H9 (cell line): ENCODE measurements at regions not wholly inside any gene's neighbourhood (a gene's known extent, or its start where the extent isn't known, plus 50 kb on each side); places are given as distances from the start of the nearest gene placed in this dataset.

Experiments used
- DNase-seq: peaks from one replicate; pipeline ENCODE4 v3.0.0-alpha.2; 2017
- H2AFZ ChIP-seq: one replicate; pipeline ENCODE4 v1.6.1; 2013; ENCODE audit warnings: mild to moderate bottlenecking, low read length, control low read depth, moderate library complexity
- H2AK5ac ChIP-seq: 2 replicates; pipeline ENCODE4 v1.6.1; 2013; ENCODE audit warnings: low read length, control low read depth, mixed read lengths; ENCODE audit not compliant: insufficient read length
- H2BK120ac ChIP-seq: one replicate; pipeline ENCODE4 v1.6.1; 2013; ENCODE audit warnings: low read depth, mild to moderate bottlenecking, low read length, control low read depth, inconsistent platforms; ENCODE audit not compliant: poor library complexity, severe bottlenecking
- H2BK12ac ChIP-seq: 2 replicates; pipeline ENCODE4 v1.6.1; 2013; ENCODE audit warnings: low read length, control low read depth, mixed read lengths, low read depth; ENCODE audit not compliant: insufficient read length
- H2BK15ac ChIP-seq: 2 replicates; pipeline ENCODE4 v1.6.1; 2013; ENCODE audit warnings: low read depth, low read length, control low read depth
- H2BK20ac ChIP-seq: one replicate; pipeline ENCODE4 v1.6.1; 2013; ENCODE audit warnings: low read depth, mild to moderate bottlenecking, low read length, control low read depth, inconsistent platforms; ENCODE audit not compliant: poor library complexity, severe bottlenecking
- H2BK5ac ChIP-seq: 2 replicates; pipeline ENCODE4 v1.6.1; 2013; ENCODE audit warnings: low read length, control low read depth, mixed read lengths; ENCODE audit not compliant: insufficient read length
- H3K14ac ChIP-seq: 2 replicates; pipeline ENCODE4 v1.6.1; 2013; ENCODE audit warnings: low read length, control low read depth; ENCODE audit not compliant: insufficient read depth
- H3K18ac ChIP-seq: 2 replicates; pipeline ENCODE4 v1.6.1; 2013; ENCODE audit warnings: low read depth, mild to moderate bottlenecking, mixed read lengths, low read length, control low read depth; ENCODE audit not compliant: insufficient read length
- H3K23ac ChIP-seq: 2 replicates; pipeline ENCODE4 v1.6.1; 2013; ENCODE audit warnings: low read length, control low read depth, mixed read lengths, low read depth; ENCODE audit not compliant: insufficient read length
- H3K23me2 ChIP-seq: 2 replicates; pipeline ENCODE4 v1.6.1; 2013; ENCODE audit warnings: low read depth, mild to moderate bottlenecking, mixed read lengths, low read length, control low read depth; ENCODE audit not compliant: insufficient read length, poor library complexity, severe bottlenecking
- H3K27ac ChIP-seq: 2 replicates; pipeline ENCODE4 v1.5.1; 2013; ENCODE audit warnings: low read length, control low read depth, mixed read lengths, low read depth; ENCODE audit not compliant: insufficient read length
- H3K27me3 ChIP-seq: 2 replicates; pipeline ENCODE4 v1.6.1; 2013; ENCODE audit warnings: low read length, control low read depth, inconsistent platforms; ENCODE audit not compliant: insufficient read depth
- H3K4ac ChIP-seq: 2 replicates; pipeline ENCODE4 v1.6.1; 2013; ENCODE audit warnings: low read depth, mild to moderate bottlenecking, control low read depth, inconsistent platforms, low read length, moderate library complexity
- H3K4me1 ChIP-seq: 2 replicates; pipeline ENCODE4 v1.6.1; 2013; ENCODE audit warnings: low read length, control low read depth, inconsistent platforms; ENCODE audit not compliant: insufficient read depth
- H3K4me2 ChIP-seq: 2 replicates; pipeline ENCODE4 v1.6.1; 2013; ENCODE audit warnings: low read length, control low read depth, mixed read lengths; ENCODE audit not compliant: insufficient read length, insufficient read depth
- H3K56ac ChIP-seq: 2 replicates; pipeline ENCODE4 v1.6.1; 2013; ENCODE audit warnings: low read depth, mild to moderate bottlenecking, mixed read lengths, low read length, control low read depth; ENCODE audit not compliant: insufficient read length
- H3K79me1 ChIP-seq: 2 replicates; pipeline ENCODE4 v1.6.1; 2013; ENCODE audit warnings: low read depth, mild to moderate bottlenecking, moderate library complexity, low read length, control low read depth, inconsistent platforms; ENCODE audit not compliant: insufficient read depth, poor library complexity, severe bottlenecking
- H3K79me2 ChIP-seq: 2 replicates; pipeline ENCODE4 v1.6.1; 2013; ENCODE audit warnings: low read length, control low read depth, inconsistent platforms; ENCODE audit not compliant: insufficient read depth
- H3K9ac ChIP-seq: 2 replicates; pipeline ENCODE4 v1.6.1; 2013; ENCODE audit warnings: low read length, control low read depth, mixed read lengths; ENCODE audit not compliant: insufficient read length; ENCODE audit errors: extremely low read depth
- H3K9me3 ChIP-seq: one replicate; pipeline ENCODE4 v1.6.1; 2013; ENCODE audit warnings: low read depth, low read length, inconsistent platforms; ENCODE audit not compliant: control insufficient read depth
- H3T11ph ChIP-seq: one replicate; pipeline ENCODE4 v1.6.1; 2013; ENCODE audit warnings: mild to moderate bottlenecking, low read length, control low read depth, inconsistent platforms
- H4K20me1 ChIP-seq: one replicate; pipeline ENCODE4 v1.6.1; 2013; ENCODE audit not compliant: control insufficient read depth, insufficient read length, insufficient read depth
- H4K5ac ChIP-seq: 2 replicates; pipeline ENCODE4 v1.6.1; 2013; ENCODE audit warnings: low read depth, mild to moderate bottlenecking, mixed read lengths, low read length, control low read depth; ENCODE audit not compliant: insufficient read length
- H4K8ac ChIP-seq: replicated peaks from 2 replicates; pipeline ENCODE4 v1.6.1; 2013; ENCODE audit warnings: low read length, control low read depth, mixed read lengths, low read depth; ENCODE audit not compliant: insufficient read length
- H4K91ac ChIP-seq: 2 replicates; pipeline ENCODE4 v1.6.1; 2013; ENCODE audit warnings: low read depth, mild to moderate bottlenecking, moderate library complexity, mixed read lengths, low read length, control low read depth; ENCODE audit not compliant: insufficient read length
- H3K27ac Mint-ChIP-seq, 3 experiments: 2 replicates in 2 of 3; 3 replicates in 1 of 3; pipeline ENCODE4 v1.8.0; 2020 to 2021; ENCODE audit warnings: mixed read lengths in 3 of 3, mild to moderate bottlenecking in 1 of 3, moderate library complexity in 1 of 3
- H3K27me3 Mint-ChIP-seq: 2 replicates; pipeline ENCODE4 v1.8.0; 2021; ENCODE audit warnings: low read depth, mild to moderate bottlenecking, moderate library complexity, mixed read lengths
- H3K36me3 Mint-ChIP-seq, 3 experiments: 2 replicates in 2 of 3; 3 replicates in 1 of 3; pipeline ENCODE4 v1.8.0; 2020 to 2021; ENCODE audit warnings: low read depth in 3 of 3, mixed read lengths in 3 of 3; ENCODE audit not compliant: insufficient read depth in 1 of 3
- H3K4me1 Mint-ChIP-seq, 2 experiments: 2 replicates each; pipeline ENCODE4 v1.8.0; 2020; ENCODE audit warnings: mixed read lengths in 2 of 2
- H3K4me3 Mint-ChIP-seq, 2 experiments: 2 replicates in 1 of 2; 3 replicates in 1 of 2; pipeline ENCODE4 v1.8.0; 2020 to 2021; ENCODE audit warnings: mild to moderate bottlenecking in 2 of 2, mixed read lengths in 2 of 2, moderate library complexity in 1 of 2
- H3K9me3 Mint-ChIP-seq, 2 experiments: 2 replicates in 1 of 2; 3 replicates in 1 of 2; pipeline ENCODE4 v1.8.0; 2020; ENCODE audit warnings: mild to moderate bottlenecking in 2 of 2, mixed read lengths in 2 of 2, moderate library complexity in 1 of 2
- CTCF ChIP-seq: fragments of 200-600 bp; sonication (generic); conservative IDR thresholded peaks from 3 replicates; pipeline ENCODE4 v1.8.0; 2021; ENCODE audit warnings: antibody characterized with exemption, mild to moderate bottlenecking

DNA sequence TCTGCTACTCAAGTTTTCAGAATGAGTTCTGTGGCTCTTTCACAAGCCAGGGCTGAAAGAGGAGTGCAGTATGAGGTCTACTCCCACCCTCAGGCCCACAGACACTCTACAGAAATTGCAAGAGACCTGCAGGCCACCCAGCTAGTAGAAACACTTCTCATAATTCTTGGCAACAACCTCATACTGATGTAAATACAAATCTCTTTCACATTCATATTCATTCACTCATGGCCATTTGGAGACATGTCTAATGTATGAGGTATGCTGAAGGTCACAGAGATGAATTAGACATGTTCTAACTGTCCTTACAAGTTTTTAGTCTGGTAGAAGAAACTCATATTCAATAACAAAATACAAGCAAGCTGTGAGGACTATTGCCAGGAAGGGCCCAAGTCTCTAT, 83.8 kb upstream of the KLHL29 start:
- H3K27ac Mint-ChIP-seq = no peak overlapping the region

More for the DNA sequence above, 83.8 kb upstream of the KLHL29 start:
- Histone ChIP-seq H2AK5ac (no peak overlapping the region), H2BK120ac (no peak overlapping the region), H4K20me1 (no peaks in the 10 kb centered on the region), H3T11ph (no peak overlapping the region), H4K8ac (no peak overlapping the region), H3K56ac (no peak overlapping the region), H3K4me1 (no peaks in the 10 kb centered on the region), H2BK12ac (no peak overlapping the region), H3K9ac (no peak overlapping the region), H4K5ac (no peak overlapping the region), H2BK15ac (no peak overlapping the region), H3K23me2 (no peaks in the 10 kb centered on the region), H2BK20ac (no peak overlapping the region), H3K27me3 (no peaks in the 10 kb centered on the region), H3K4me2 (no peak overlapping the region), H2AFZ (no peak overlapping the region), H3K18ac (no peak overlapping the region), H3K27ac (no peak overlapping the region), H3K9me3 (no peaks in the 10 kb centered on the region), H3K23ac (no peak overlapping the region), H3K79me1 (no peaks in the 10 kb centered on the region), H4K91ac (no peak overlapping the region), H2BK5ac (no peak overlapping the region), H3K4ac (no peak overlapping the region), H3K79me2 (no peaks in the 10 kb centered on the region), H3K14ac (no peak overlapping the region)
- DNase-seq = no peak
- no peak for TF ChIP-seq CTCF
- H3K27me3 Mint-ChIP-seq = peaks cover 3% of the 10 kb centered on the region; the same call in 1 of the 2 replicates
- H3K9me3 Mint-ChIP-seq = no peaks in the 10 kb centered on the region; a peak in 1 of 5 replicates
- peaks cover 3 to 5% of the 10 kb centered on the region in 2 experiments; a peak in 2 of 4 replicates for H3K4me1 Mint-ChIP-seq
- H3K36me3 Mint-ChIP-seq = no peaks in the 10 kb centered on the region; a peak in 2 of 7 replicates
- H3K4me3 Mint-ChIP-seq = no peak overlapping the region
